ENCODE measurements at regions not wholly inside any gene's neighbourhood (a gene's known extent, or its start where the extent isn't known, plus 50 kb on each side); places are given as distances from the start of the nearest gene placed in this dataset.

DNA sequence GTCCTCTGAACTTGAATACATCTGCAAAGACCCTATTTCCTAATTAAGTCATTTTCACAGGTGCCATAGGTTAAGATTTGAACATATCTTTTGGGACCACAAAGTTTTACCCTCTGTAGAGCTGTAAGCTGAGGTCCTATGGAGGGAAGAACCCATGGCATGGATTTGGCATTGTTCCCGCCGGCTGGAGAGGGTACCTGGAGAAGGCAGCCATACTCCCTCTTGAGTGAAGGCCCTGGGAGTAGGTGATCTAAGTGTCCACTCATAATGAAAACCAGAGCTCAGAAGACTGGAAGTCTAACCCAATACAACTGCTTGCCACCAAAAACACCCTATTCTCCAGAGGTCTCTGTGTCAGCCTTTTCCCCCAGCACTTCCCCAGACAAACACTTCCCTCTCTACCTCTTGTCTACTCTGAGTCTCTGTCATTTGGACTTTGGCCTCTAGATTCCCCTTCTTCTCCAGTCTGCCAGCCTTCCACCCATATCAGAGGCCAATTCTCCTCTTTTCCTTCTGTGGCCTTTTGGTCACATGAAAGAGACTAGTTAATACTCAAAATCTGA, 363.9 kb downstream of the MAFB start:
- H3K27ac ChIP-seq (ENCODE audit: low read length) = no peak overlapping the region

DNA sequence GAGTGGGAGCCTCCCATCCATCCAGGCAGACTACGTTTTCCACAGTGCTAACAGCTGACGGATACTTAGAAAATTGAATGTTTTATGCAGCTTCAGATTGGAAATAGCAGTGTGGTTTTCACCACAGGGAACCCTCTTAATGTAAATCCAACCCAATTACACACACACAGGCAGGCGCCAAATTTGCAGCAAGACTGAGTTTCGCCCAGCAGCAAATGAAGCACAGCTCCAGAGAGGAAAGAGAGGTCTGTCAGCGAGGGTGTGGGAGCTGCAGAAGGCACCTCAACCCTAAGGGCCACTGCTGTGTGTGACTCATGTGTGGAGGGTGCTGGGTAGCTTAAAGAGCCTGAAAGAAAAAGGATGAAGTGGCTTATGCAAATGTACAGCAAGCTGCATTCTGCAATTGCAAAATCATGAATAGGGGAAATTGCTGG, 365.7 kb downstream of the MAFB start:
- Histone ChIP-seq H3K27me3 (ENCODE audit: control insufficient read depth in 1 of 2, insufficient read depth in 2 of 2, low read length in 2 of 2) (no peaks in the 10 kb centered on the region), H3K4me1 (ENCODE audit: control insufficient read depth, insufficient read depth, low read length) (no peaks in the 10 kb centered on the region), H3K27ac (ENCODE audit: low read length) (no peak overlapping the region), H3K4me3 (ENCODE audit: low read length in 2 of 2) (no peak overlapping the region), H3K9ac (ENCODE audit: low read length in 2 of 2) (no peak overlapping the region), H3K36me3 (ENCODE audit: control insufficient read depth in 2 of 2, insufficient read depth in 2 of 2, low read length in 2 of 2) (no peaks in the 10 kb centered on the region), H3K9me3 (ENCODE audit: control insufficient read depth in 2 of 2, low read length in 2 of 2) (no peaks in the 10 kb centered on the region)

More for the DNA sequence above, 363.9 kb downstream of the MAFB start:
- Histone ChIP-seq H3K4me1 (ENCODE audit: control insufficient read depth, insufficient read depth, low read length) (no peaks in the 10 kb centered on the region), H3K9ac (ENCODE audit: low read length in 2 of 2) (no peak overlapping the region), H3K27me3 (ENCODE audit: control insufficient read depth in 1 of 2, insufficient read depth in 2 of 2, low read length in 2 of 2) (no peaks in the 10 kb centered on the region), H3K36me3 (ENCODE audit: control insufficient read depth in 2 of 2, insufficient read depth in 2 of 2, low read length in 2 of 2) (no peaks in the 10 kb centered on the region), H3K9me3 (ENCODE audit: control insufficient read depth in 2 of 2, low read length in 2 of 2) (no peaks in the 10 kb centered on the region), H3K4me3 (ENCODE audit: low read length in 2 of 2) (no peak overlapping the region)

DNA sequence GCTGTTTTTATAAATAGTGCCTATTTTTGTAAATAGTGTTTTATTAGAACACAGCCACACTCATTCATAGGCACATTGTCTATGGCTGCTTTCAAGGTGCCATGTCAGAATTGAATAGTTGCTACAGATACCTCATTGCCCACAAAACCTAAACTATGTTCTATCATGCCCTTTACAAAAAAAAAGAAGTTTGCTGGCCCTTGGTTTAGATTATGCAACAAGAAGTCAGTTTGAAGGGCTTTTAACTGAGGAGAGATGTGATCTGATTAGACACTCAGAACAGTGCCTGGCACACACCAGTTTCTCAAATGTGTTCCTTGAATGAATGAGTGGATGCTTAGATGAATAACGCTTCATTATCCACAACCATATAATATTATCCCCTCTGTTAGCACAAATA, 366.1 kb downstream of the MAFB start:
- Histone ChIP-seq H3K9me3 (ENCODE audit: control insufficient read depth in 2 of 2, low read length in 2 of 2) (no peaks in the 10 kb centered on the region), H3K36me3 (ENCODE audit: control insufficient read depth in 2 of 2, insufficient read depth in 2 of 2, low read length in 2 of 2) (no peaks in the 10 kb centered on the region), H3K4me1 (ENCODE audit: control insufficient read depth, insufficient read depth, low read length) (no peaks in the 10 kb centered on the region), H3K4me3 (ENCODE audit: low read length in 2 of 2) (no peak overlapping the region), H3K27me3 (ENCODE audit: control insufficient read depth in 1 of 2, insufficient read depth in 2 of 2, low read length in 2 of 2) (no peaks in the 10 kb centered on the region), H3K9ac (ENCODE audit: low read length in 2 of 2) (no peak overlapping the region), H3K27ac (ENCODE audit: low read length) (no peak overlapping the region)

DNA sequence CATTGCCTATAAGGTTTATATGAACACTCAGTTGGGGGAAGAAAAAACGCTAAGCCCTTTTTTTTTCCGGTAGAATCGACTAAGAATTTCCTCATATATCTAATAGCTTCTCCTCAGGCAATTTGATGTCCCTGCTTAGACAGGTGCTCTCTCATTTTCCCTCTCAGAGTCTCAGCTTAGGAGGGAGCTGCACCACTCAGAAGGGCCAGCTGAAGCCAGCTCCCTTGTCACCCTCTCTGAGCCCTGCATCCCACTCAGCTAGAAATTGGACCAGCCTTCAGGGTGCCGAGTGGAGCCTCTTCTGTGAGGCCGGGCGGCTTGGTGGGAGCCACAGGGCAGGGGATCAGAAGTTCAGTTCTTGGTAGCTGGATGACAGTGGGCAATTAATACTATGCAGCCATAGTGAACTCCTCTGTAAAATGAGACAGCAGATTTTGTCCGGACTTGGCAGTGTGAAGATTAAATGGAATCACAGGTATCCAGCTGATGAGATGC, 368.5 kb downstream of the MAFB start:
- no peaks in the 10 kb centered on the region for H3K9me3 ChIP-seq (ENCODE audit: control insufficient read depth in 2 of 2, low read length in 2 of 2)
- no peaks in the 10 kb centered on the region for H3K27me3 ChIP-seq (ENCODE audit: control insufficient read depth in 1 of 2, insufficient read depth in 2 of 2, low read length in 2 of 2)
- peaks cover 6% of the 10 kb centered on the region for H3K4me1 ChIP-seq (ENCODE audit: control insufficient read depth, insufficient read depth, low read length)
- H3K36me3 ChIP-seq (ENCODE audit: control insufficient read depth in 2 of 2, insufficient read depth in 2 of 2, low read length in 2 of 2) = no peaks in the 10 kb centered on the region
- no peak overlapping the region for H3K9ac ChIP-seq (ENCODE audit: low read length in 2 of 2)
- H3K4me3 ChIP-seq (ENCODE audit: low read length in 2 of 2) = no peak overlapping the region
- no peak overlapping the region for H3K27ac ChIP-seq (ENCODE audit: low read length)

DNA sequence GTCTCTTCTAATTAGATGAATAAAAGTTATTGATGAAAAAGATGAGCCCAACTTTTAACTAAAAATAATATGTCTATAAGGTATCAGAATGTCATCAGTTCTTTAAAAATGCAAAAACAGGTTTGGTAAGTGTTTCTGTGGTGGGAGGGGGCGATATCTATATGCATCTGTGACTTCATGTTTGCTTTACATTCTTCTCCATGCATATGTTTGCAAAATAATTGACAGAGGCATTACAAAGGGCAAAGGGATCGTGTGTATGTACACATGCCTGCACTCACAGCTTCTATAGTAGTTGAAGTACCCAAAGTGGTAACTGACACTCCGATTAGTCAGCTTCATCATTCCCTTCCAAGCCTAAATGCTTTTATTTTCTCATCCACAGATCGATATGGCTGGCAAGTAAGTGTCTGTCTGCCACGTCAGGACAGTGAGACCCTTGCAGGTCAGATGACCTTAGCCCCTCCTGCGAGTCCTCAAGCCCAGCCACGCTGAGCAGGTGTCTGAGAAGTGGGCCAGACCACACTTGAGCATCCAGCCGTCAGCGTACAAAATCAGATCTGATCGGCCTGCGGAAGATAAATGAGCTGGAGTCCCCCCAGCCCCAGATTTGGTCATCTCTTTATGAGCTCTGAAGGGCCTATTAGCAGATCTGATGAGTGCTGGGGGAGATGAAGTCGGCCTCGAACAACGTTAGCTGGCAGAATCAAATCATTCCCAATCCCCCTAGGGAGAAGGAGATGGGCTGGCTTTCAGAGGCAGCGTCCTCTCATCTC, 369.1 kb downstream of the MAFB start:
- H3K4me1 ChIP-seq (ENCODE audit: control insufficient read depth, insufficient read depth, low read length) = peaks cover 6% of the 10 kb centered on the region

DNA sequence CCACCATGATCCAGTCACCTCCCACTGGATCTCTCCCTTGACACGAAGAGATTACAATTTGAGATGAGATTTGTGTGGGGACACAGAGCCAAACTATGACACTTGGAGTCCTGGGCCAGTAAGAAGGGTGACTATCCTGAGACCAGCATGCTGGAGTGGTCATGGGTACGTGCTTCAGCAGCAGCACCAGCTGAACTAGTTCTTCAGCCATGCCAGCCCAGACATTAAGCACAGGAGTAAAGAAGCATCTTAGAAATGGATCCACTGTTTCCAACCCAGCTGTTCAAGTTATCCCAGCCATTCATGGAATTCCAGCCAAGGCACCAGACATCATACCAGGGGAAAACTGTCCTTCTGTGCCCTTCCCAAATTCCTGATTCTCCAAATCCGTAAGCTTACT, 370.0 kb downstream of the MAFB start:
- Histone ChIP-seq H3K9me3 (ENCODE audit: control insufficient read depth in 2 of 2, low read length in 2 of 2) (no peaks in the 10 kb centered on the region), H3K4me3 (ENCODE audit: low read length in 2 of 2) (no peak overlapping the region), H3K36me3 (ENCODE audit: control insufficient read depth in 2 of 2, insufficient read depth in 2 of 2, low read length in 2 of 2) (no peaks in the 10 kb centered on the region), H3K4me1 (ENCODE audit: control insufficient read depth, insufficient read depth, low read length) (peaks cover 6% of the 10 kb centered on the region), H3K9ac (ENCODE audit: low read length in 2 of 2) (no peak overlapping the region), H3K27me3 (ENCODE audit: control insufficient read depth in 1 of 2, insufficient read depth in 2 of 2, low read length in 2 of 2) (no peaks in the 10 kb centered on the region), H3K27ac (ENCODE audit: low read length) (no peak overlapping the region)

More for the DNA sequence above, 369.1 kb downstream of the MAFB start:
- H3K4me3 ChIP-seq (ENCODE audit: low read length in 2 of 2) = no peak overlapping the region
- H3K27me3 ChIP-seq (ENCODE audit: control insufficient read depth in 1 of 2, insufficient read depth in 2 of 2, low read length in 2 of 2) = no peaks in the 10 kb centered on the region
- no peaks in the 10 kb centered on the region for H3K36me3 ChIP-seq (ENCODE audit: control insufficient read depth in 2 of 2, insufficient read depth in 2 of 2, low read length in 2 of 2)
- no peak overlapping the region for H3K9ac ChIP-seq (ENCODE audit: low read length in 2 of 2)
- no peak overlapping the region for H3K27ac ChIP-seq (ENCODE audit: low read length)
- H3K9me3 ChIP-seq (ENCODE audit: control insufficient read depth in 2 of 2, low read length in 2 of 2) = no peaks in the 10 kb centered on the region

DNA sequence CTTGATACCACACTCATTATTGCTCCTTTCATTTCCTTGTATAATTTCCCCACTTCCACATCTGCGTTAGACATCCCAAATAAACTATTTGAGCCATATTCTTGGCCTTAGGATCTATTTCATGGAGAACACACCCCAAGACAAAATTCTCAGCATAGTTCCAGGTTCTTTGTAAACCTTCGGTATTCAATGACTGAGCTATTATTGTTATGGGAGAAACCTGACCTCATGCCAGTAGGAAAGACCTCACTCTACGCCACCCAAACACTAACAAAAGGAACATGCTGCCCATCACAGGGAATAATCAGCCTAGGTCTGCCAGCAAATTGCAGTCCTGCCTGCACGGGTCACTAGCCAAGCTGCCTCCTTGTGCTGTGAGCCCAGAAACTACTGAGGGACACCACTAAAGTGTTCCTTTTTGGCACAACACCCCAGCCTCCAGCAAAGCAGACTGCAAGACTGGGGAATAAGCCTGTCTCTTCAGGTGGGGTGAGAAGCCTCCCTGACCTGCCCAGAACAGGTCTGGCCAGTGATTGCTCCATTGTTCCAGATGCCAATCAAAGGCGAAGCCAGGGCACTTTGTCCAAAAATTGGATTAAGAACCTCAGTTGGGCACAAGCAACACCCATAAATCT, 371.8 kb downstream of the MAFB start:
- Histone ChIP-seq H3K9me3 (ENCODE audit: control insufficient read depth in 2 of 2, low read length in 2 of 2) (no peaks in the 10 kb centered on the region), H3K9ac (ENCODE audit: low read length in 2 of 2) (no peak overlapping the region), H3K4me3 (ENCODE audit: low read length in 2 of 2) (no peak overlapping the region), H3K27ac (ENCODE audit: low read length) (no peak overlapping the region), H3K27me3 (ENCODE audit: control insufficient read depth in 1 of 2, insufficient read depth in 2 of 2, low read length in 2 of 2) (no peaks in the 10 kb centered on the region), H3K4me1 (ENCODE audit: control insufficient read depth, insufficient read depth, low read length) (peaks cover 6% of the 10 kb centered on the region), H3K36me3 (ENCODE audit: control insufficient read depth in 2 of 2, insufficient read depth in 2 of 2, low read length in 2 of 2) (no peaks in the 10 kb centered on the region)

DNA sequence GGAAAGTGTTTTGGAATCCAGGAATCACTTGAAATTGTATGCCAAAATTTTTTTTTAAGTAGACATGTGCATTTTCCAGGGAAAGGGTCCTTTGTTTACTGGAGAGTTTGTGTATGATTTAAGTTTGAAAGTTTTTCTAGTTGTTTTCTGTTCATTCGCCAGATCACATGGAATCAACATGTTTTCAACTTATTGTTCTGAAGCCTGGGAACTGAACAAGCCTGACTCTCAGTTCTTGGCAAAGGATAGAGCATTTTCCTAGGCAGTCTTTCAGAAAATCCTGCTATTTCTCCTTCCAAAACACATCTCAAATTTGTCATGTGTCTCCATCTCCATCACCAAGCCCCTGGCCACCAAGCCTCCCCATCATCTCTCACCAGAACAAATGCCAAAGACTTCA, 374.8 kb downstream of the MAFB start:
- Histone ChIP-seq H3K9me3 (ENCODE audit: control insufficient read depth in 2 of 2, low read length in 2 of 2) (no peaks in the 10 kb centered on the region), H3K4me3 (ENCODE audit: low read length in 2 of 2) (no peak overlapping the region), H3K27me3 (ENCODE audit: control insufficient read depth in 1 of 2, insufficient read depth in 2 of 2, low read length in 2 of 2) (no peaks in the 10 kb centered on the region), H3K36me3 (ENCODE audit: control insufficient read depth in 2 of 2, insufficient read depth in 2 of 2, low read length in 2 of 2) (no peaks in the 10 kb centered on the region), H3K9ac (ENCODE audit: low read length in 2 of 2) (no peak overlapping the region), H3K27ac (ENCODE audit: low read length) (no peak overlapping the region), H3K4me1 (ENCODE audit: control insufficient read depth, insufficient read depth, low read length) (peaks cover 6% of the 10 kb centered on the region)

DNA sequence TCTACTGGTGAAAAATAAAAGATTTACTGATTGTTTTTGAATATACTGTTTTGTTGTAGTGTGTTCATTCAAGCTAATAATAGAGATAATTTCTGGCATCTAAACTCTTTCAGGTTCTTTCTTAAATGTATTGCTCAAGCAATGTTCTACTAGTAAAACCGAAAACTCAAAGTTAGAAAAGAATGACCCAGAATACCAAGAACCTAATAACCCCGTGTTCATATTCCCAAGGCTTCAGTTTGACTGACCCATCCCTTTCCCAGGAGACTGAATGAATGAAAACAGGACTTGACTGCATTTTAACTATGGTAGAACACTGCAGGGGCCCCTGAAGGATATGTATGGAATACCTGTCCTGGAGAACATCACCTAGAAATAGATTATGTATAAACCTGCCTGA, 375.3 kb downstream of the MAFB start:
- Histone ChIP-seq H3K27ac (ENCODE audit: low read length) (no peak overlapping the region), H3K9me3 (ENCODE audit: control insufficient read depth in 2 of 2, low read length in 2 of 2) (no peaks in the 10 kb centered on the region), H3K9ac (ENCODE audit: low read length in 2 of 2) (no peak overlapping the region), H3K4me1 (ENCODE audit: control insufficient read depth, insufficient read depth, low read length) (peaks cover 6% of the 10 kb centered on the region), H3K27me3 (ENCODE audit: control insufficient read depth in 1 of 2, insufficient read depth in 2 of 2, low read length in 2 of 2) (no peaks in the 10 kb centered on the region), H3K36me3 (ENCODE audit: control insufficient read depth in 2 of 2, insufficient read depth in 2 of 2, low read length in 2 of 2) (no peaks in the 10 kb centered on the region), H3K4me3 (ENCODE audit: low read length in 2 of 2) (no peak overlapping the region)

DNA sequence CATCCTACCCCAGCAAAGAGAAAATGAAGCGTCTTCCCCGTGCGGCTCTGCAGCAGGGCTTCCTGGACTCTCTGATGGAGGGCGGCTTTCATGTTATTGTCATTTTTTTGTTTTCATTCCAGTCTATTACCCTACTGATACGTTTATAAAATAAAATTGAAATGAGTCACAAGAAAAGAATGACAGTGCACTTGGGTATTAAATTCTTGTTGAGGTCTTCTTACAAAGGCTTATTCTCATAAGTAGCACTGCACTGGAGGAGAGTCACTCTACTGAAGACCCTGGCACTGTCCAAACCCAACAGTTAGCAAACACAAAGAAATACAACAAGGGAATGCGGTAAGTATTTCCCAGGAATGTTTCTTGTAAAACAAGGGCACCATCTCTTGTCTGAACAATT, 379.3 kb downstream of the MAFB start:
- Histone ChIP-seq H3K9me3 (ENCODE audit: control insufficient read depth in 2 of 2, low read length in 2 of 2) (no peaks in the 10 kb centered on the region), H3K36me3 (ENCODE audit: control insufficient read depth in 2 of 2, insufficient read depth in 2 of 2, low read length in 2 of 2) (no peaks in the 10 kb centered on the region), H3K27me3 (ENCODE audit: control insufficient read depth in 1 of 2, insufficient read depth in 2 of 2, low read length in 2 of 2) (no peaks in the 10 kb centered on the region), H3K4me3 (ENCODE audit: low read length in 2 of 2) (no peak overlapping the region), H3K27ac (ENCODE audit: low read length) (no peak overlapping the region), H3K9ac (ENCODE audit: low read length in 2 of 2) (no peak overlapping the region), H3K4me1 (ENCODE audit: control insufficient read depth, insufficient read depth, low read length) (no peaks in the 10 kb centered on the region)

DNA sequence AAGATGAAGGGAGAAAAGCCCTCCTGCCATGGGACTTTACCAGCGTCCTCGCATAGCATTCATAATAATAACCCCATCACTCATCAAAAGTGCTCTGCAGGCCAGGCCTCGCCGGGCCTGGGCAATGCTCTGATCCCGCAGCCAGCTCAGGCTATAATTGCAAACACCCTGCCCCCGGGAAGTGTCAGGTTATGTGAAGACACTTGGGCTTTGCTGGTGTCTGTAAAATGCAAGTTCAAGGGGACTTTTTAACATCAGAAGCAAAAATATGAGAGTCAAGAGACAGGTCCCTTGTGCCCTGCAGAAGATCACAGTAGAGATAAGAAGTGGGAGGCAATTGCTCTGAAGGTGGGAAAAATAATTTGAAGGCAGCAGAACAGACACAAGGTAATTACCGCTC, 381.0 kb downstream of the MAFB start:
- Histone ChIP-seq H3K27me3 (ENCODE audit: control insufficient read depth in 1 of 2, insufficient read depth in 2 of 2, low read length in 2 of 2) (no peaks in the 10 kb centered on the region), H3K9ac (ENCODE audit: low read length in 2 of 2) (no peak overlapping the region), H3K4me3 (ENCODE audit: low read length in 2 of 2) (no peak overlapping the region), H3K27ac (ENCODE audit: low read length) (no peak overlapping the region), H3K36me3 (ENCODE audit: control insufficient read depth in 2 of 2, insufficient read depth in 2 of 2, low read length in 2 of 2) (no peaks in the 10 kb centered on the region), H3K4me1 (ENCODE audit: control insufficient read depth, insufficient read depth, low read length) (no peaks in the 10 kb centered on the region), H3K9me3 (ENCODE audit: control insufficient read depth in 2 of 2, low read length in 2 of 2) (no peaks in the 10 kb centered on the region)
